Stimulated activated CD4-positive, alpha-beta T cell treated with anti-CD3 and anti-CD28 coated beads, Interleukin-2, amount 100 ng/mL, for 48 hours (primary cell): ENCODE measurements at regions not wholly inside any gene's neighbourhood (a gene's known extent, or its start where the extent isn't known, plus 50 kb on each side); places are given as distances from the start of the nearest gene placed in this dataset.
"Not testable (repeated sequence)": the region's sequence is repeated elsewhere in the genome, so short reads cannot be mapped to it uniquely, and the experiment has no call there.

Experiments used
- DNase-seq, 2 donors: peaks; one replicate each; pipeline ENCODE4 v3.0.0-alpha.2; 2020

DNA sequence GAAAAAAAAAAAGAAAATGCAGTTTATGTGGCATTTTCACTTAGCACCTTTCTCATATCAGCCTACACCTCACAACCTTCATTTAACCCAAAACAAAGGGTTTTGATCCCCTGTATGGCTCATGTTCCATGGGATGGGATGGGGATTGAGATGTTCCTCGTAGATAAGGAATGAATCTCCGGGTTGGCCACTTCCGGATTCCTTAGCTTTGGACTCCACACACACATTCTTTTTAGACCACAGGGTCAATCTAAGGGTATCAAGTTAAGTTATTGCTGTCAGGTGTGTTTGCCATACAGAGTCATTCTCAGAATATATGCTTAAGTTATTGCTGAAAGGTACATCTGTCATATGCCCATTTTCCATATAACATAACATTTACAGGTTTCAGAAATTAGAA is 301.4 kb upstream of the TGFBR2 start:
- DNase-seq: no peak

DNA sequence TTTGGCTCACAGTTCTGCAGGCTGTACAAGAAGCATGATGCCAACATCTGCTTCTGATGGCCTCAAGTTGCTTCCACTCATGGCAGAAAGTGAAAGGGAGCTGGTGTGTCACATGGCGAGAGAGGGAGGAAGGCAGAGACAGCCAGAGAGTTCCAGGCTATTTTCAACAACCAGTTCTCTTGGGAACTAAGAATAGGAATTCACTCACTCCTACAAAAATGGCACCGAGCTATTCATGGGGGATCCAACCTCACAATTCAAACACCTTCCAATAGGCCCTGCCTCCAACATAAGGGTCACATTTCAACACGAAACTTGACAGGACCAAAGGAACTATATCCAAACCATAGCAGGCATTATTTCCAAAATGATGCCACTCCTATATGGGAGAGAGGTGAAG is 299.5 kb upstream of the TGFBR2 start:
- DNase-seq: no peak

DNA sequence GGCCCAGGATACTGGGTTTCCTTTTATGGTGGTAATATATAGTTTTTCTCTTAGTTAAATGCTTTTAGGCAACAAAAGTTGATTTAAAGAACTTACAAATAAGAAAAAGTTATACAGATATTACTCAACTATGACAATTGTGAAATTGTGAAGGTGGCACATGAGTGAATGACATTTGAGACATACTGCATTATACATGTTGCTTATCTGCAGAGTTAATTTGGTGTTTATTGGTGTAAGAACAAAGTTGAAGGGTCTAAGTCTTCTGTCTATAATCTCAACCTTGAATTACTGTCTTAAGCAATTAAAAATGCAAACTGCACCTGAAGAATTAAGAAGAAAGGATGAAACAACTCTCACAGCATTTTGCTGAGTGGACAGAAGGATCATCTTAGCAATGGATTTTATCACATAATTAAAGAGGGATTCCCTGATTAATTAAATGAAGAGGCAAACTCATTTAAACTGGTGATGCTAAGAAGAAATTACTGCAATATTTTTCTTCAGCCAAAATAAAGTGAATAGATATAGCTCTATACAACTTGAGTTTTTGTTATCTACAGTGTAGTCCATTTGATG is 298.9 kb upstream of the TGFBR2 start:
- no peak for DNase-seq

DNA sequence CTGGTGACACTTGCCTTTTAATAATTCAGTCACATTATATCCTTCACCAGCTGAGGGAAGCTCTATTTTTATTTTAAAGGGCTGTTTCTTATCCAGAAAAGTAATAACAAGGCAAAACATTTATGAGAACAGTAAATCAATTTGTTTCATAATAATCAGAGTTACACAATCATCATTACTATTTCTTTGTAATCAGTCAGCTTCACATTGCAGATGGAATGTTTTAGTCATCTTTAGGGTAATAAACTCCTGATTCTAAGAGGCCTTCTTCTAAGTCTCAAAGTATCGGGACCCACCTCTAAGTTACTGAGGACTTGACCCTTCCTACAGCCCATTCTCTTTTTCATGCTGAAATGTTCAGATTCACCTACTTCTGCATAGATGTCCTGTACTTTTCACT is 298.3 kb upstream of the TGFBR2 start:
- DNase-seq: no peak

DNA sequence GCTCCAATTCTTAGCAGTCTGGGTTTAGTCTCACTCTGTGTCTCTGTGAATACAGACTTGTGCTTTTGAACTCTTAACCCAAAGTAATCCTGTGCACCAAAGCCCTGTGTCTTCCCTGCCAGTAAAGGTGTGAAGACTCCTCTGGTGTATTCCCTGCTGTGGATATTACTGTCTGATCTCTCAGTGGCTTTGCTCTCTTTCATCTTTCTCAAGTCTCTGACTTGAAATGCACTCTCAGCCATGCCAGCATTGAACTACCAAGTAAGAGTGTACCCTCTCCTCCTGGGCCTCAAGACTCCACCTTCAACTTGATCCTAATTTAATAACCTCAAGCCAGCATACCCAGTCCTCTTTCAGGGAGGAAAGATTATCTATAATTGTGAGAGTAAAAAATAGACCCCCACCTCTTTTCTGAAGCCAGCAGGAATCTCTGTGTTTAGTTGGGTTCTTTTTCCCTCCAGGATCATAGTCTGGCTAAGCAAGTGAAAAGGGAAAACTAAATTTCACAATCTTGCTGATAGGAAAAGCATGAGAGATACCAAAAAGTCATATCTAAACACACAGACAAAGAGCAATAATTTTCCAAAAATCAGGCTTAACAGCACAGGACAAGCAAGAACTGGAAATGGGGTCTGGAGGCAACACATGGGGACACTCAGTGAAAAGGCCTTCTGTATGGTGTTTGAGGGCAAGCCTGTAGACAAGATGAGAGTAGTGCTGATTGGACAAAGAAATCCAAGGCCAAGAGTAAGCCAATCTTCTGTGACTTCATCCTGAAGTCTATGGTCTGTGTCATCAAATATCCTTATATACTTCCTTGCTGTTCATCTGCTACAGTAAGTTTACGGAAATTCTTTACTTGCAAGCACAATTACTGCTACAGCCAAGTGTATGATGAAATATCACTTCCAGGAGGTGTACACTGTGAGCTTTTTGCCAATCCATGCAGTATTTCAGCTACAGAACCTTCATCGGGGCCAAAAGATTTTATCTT is 296.1 kb upstream of the TGFBR2 start:
- DNase-seq: no peak

DNA sequence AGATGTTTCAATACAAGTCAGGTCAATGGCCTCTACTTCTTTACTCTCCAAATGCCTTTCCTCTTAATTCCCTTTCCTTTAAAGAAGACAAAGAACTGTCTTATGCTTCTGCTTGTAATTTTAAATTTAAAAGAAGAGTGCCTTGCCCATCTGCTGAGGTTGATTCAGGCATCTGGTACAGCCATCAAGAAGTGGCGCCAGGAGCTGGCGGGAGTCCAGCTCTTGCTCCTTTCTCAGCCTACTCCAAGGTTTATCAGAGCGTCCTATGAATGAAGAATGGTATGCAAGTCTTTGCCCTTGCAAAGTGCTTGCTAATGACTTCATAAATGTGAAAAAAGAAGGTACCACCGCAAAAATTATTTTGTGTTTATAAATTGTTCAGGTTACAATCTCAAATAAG is 294.6 kb upstream of the TGFBR2 start:
- DNase-seq: no peak

DNA sequence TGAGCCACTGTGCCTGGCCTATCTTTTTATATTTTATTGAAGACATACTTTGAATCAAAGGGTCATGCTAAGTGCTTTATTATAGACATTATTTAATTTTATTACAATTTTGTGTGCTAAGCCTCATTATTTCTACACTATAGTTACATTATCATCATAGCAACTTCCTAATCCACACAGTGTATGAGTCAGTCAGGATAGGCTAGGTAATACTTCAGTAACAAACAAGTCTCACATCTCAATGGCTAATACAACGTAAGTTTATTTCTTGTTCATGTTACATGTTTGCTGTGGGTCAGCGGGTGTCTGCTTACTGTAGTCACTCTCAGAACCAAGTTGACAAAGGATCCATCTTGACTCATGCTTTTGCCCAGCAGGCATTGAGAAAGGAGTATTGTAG is 292.6 kb upstream of the TGFBR2 start:
- DNase-seq: no peak

DNA sequence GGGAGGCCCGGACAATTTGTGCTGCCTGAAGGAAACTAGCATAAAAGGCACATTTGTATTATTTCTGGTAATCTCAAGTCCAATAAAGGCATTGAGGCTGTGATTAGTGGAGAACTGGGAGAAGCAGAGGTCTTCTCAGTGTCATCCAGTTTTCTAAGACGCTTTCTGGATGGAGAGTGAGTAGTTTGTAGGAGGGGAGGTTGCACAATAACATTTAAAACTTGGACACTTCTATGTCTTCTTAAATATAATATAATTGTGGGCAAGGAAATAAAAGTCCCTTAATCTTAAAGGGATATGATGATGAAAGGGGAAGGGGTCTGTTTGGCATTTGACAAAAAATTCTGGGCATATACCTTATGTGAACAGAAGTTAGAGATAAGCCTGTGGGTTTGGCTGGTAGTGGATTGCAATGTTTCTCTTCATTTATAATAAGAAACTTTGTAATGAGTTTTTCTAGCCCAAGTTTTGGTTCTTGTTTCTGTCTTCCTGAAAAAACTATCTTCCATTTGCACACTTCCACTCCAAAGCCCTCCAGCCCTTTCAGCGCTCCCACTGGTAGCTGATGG is 291.6 kb upstream of the TGFBR2 start:
- DNase-seq: no peak

DNA sequence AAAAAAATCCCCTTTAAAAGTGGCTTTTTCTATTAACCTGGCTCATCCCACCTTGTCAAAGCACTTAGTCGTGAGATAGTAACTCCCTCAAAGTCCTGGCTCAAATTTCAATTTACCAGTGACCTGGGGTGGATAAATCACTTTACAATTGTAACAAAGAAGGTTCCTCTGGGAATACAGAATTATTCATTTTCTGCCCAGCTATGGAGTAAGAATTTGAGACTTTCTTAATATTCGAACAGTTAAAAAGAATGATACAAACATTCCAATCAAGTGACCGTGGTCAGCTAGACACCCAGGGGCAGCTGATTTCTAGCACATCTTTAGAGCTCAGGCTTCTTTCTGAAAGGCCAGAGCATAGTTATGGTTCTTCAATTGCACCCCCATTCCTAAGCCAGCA is 291.0 kb upstream of the TGFBR2 start:
- no peak for DNase-seq

DNA sequence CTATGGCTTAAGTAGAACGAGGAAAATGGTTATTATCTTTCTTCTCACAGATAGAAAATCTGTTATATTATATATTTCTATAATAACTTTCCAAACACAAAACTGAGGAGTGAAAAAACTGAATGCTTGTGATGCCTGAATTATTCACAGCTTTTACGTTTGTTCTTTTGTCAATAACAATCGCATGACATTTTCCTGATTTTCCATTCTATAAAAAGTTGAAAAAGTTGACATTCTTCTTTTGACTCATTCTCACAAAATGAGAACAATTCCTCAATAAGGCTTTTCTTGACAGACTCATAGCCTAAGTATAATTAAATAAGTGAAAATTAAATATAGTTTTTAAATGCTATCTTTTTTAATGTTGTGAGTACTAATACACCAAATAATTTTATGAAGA is 288.8 kb upstream of the TGFBR2 start:
- no peak for DNase-seq

DNA sequence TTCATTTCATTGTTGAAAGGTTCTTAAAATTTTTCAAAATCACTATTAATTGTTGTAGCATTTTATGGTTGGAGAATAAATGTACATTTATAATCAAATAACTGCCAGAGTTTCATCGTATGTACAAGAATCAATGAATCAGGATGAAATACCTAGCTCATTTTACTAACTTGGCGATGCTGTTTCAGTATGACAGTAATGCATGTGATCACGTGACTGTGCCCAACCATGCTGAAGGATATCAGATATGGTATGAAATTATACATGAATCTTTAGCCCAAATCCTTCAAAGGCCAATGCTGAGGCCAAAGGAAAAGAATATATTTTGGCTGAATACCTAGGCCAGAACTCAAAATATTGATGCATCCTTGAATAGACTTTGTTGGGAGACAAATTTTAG is 288.3 kb upstream of the TGFBR2 start:
- DNase-seq: no peak

DNA sequence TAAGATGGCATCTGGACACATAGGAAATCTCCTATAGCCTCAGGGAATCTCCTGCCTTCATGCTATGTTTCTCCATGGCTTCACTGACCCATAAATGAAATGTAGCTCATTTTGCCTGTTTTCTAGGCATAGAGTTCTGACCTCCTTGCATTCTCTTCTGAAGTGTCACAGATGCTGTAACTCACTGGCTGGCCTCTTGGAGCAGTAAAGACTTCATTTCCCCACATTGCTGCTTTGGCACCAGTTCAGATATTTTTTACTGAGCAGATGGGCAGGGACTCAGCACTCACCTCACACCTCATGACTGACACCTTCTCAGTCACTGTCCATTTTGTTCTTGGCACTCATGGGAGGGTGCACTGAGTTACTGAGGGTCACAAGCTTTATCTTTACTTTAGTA is 286.7 kb upstream of the TGFBR2 start:
- peak; percentile 6 to 8 for DNase-seq

DNA sequence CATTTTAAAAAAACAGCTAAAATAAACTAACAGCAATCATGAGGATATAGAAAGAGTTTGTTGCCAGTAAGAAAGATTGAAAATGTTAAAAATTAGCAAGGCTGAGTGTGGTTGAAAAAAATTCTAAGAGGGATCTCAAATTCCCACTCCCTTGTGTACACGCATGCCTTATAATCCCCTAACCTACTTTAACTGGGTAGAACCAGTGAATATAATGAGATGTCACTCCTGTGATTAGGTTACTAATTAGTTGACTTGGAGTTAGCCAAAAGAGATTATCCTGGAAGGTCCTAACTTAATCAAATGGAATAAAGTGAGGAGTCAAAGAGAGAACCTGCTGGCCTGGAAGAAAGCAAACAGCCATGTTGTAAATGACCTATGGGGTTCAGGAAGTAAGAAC is 286.0 kb upstream of the TGFBR2 start:
- no peak for DNase-seq

DNA sequence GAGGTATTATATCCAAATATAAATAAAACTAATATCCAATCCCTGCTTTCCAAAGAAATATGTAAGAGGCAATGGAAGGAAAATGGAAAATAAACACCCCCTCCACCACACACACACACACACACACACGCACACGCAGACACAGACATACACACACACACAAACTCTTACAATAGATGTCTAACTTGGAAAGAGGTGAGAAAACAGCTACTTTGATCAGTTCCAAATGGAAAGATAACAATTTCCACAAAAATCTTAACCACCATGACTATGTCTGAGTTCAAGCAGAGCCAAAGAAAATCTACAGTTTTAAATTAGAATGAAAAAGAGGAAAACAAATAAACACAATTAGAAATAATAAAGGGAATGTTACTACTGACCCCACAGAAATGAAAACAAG is 285.3 kb upstream of the TGFBR2 start:
- no peak for DNase-seq

DNA sequence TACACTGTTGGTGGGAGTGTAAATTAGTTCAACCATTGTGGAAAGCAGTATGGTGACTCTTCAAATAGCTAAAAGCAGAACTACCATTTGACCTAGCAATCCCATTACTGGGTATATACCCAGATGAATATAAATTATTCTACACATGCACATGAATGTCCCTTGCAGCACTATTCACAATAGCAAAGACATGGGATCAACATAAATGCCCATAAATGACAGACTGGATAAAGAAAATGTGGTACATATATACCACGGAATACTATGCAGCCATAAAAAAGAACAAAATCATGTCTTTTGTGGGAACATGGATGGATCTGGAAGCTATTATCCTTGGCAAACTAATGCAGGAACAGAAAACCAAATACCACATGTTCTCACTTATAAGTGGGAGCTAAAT is 282.8 kb upstream of the TGFBR2 start:
- DNase-seq: not testable (repeated sequence)

DNA sequence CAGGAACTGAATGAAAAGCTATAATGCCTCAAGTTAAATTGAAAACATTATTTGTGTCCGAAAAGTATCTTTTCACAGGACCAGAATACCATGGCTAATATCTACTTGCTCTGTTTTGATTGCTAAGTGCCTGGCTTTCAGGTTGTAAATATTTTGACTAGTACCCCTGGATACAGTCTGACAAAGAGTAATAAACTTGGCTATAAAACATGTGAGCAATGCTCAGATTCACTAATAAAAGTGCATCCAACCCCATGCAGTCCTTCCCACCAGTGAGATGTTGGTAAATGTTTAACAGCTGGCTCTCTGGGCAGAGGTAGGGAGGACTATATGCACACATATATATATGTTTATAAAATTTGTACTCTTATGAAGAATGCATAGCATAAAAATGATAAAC is 281.8 kb upstream of the TGFBR2 start:
- DNase-seq: no peak

DNA sequence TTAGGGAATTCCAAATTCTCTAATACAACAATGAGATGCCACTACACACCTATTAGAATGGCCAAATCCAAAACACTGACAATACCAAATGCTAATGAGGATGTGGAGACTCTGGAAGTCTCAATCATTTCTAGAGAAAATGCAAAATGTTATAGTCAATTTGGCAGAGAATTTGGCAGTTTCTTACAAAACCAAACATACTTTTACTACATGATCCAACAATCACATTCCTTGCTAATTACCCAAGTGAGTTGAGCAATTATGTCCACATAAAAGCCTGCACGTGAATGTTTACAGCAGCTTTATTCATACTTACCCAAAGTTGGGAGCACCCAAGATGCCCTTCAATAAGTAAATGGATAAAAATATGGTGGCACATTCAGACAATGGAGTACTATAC is 278.4 kb upstream of the TGFBR2 start:
- DNase-seq: not testable (repeated sequence)

DNA sequence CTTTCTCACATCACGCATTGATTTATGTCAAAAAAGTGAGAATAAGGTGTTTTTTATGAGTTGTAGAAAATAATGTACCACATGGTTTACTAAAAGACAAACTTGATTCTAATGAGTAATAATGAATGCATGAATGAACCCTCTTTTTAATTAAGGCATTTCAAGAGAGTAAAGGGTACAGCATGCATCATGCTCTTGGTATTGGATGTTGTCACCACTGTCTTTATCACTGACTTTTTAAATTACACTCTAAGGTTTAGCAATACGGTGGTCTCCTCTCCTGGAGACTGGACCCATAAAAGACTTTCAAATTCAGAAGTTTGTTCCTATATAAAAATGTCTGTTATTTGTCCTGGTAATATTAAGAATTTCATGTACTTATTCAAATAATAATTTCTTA is 277.5 kb upstream of the TGFBR2 start:
- DNase-seq: not testable (repeated sequence)

DNA sequence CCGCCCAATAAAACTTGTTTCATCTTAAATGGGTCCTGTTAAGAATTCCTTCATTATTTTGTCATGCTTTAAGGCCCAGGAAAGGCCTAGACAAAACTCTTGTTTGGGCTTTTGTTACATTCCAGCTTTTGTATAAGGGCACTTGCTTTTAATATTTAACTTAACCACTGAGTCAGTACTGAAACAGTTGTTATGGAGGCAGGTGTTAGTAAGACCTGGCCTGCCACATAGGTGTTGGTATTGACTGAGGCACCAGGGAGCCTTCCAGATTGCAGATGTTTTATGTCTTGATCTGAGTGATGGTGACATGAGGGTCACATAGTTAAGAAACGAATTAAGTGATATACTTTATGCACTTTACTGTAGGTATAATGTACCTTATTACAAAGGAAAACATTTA is 274.9 kb upstream of the TGFBR2 start:
- DNase-seq: no peak

DNA sequence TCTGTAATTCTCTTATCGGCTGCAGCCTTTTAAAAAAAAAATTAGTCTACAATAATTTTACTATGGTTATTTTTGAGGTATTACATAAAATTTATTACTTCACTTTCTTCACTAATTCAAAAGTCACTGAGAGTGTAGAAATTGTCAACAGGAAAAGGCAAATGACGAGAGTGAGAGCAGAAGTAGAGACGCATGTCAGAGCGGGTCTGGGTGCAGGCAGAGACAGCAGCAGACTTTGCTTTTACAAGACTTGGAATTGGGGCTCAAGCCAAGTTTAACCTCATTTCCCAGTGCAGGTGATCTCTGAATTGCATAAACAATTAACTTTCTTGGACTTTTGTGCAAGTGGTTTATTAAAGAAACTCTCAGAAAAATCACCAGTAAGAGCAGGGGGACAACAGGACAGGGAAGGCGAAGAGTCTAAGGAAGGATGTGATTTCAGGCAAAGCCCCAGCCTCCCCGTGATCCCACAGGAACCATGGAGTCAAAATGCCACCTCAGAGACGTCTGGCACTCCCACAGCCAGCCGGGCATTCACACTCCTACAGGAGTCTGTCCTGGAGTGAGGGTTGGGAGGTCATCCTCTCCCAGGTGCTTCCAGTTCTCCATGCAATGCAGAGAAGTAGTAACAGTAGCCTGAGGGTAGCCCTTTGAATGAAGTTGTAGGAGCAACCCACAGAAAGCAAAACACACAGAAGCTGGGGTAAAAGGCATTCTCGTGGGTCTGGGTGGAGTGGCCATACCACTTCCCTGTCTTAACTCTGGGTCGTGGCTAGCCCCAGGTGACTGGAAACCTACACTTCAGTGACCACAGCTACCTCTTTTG is 274.0 kb upstream of the TGFBR2 start:
- no peak for DNase-seq

DNA sequence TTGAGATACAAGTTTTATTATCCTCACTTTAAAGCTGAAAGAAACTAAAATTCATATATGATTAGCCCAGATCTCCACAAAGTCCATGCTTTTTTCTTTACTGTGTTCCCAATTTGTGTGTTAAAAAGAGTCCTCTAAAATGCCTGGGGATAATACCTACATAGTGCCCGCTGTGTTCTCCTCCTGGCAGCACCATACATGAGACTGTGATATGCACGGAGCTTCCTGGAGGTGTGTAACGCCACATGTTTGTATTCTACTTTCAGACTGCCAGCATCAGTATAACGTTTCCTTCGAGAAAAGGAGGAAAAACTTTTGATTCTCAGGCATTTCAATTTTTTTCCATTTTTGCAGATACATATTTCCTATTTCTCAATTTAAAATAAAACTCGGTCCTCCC is 273.3 kb upstream of the TGFBR2 start:
- no peak for DNase-seq

DNA sequence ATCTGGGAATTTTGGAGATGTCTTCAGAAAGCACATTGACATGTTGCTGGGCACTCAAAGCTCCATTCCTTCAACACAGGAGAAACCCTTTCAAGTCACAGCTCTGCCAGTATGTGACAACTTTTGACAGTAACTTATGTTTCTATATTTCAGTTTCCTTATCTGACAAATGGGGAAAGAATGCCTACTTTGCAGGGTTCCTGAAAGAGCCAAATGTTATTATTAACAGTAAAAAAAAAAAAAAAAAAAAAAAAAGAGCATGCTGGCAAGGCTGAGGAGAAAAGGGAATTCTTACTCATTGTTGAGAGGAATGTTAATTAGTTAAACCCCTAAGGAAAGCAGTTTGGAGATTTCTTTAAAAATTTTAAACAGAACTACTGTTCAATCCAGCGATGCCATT is 272.5 kb upstream of the TGFBR2 start:
- DNase-seq: no peak

DNA sequence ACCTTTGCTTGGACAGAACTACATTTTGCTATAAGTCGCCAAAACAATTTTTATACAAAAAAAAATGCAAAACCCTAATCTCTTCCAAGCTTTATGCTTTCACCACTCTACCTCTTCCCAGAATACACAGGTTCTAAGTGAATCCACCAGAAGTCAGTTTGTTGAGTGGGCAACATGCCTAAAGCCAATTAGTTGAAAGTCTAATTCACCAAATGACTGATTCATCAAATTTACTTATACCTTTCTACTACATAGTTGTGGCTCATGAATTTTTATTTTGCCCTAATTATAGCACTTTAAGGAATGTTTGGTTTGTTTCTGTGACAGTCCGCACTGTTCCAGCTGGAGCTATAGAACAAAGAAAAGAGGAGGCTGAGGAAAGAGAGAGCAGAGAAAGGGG is 265.9 kb upstream of the TGFBR2 start:
- no peak for DNase-seq
